ENCODE measurements at regions not wholly inside any gene's neighbourhood (a gene's known extent, or its start where the extent isn't known, plus 50 kb on each side); places are given as distances from the start of the nearest gene placed in this dataset.
"Not testable (repeated sequence)": the region's sequence is repeated elsewhere in the genome, so short reads cannot be mapped to it uniquely, and the experiment has no call there.

GRCh38 chr9:118643118-118643517 is 726.1 kb downstream of the BRINP1 start:
- no peak for DNase-seq
- in situ Hi-C loops (cut with MboI; ENCODE audit: low pct_unique_long_range_greater_than_20kb, low sequenced_read_pairs), result no loop called here

- no peak for DNase-seq
- in situ Hi-C loops (cut with MboI; ENCODE audit: low pct_unique_long_range_greater_than_20kb, low sequenced_read_pairs), result no loop called here
Measured at GRCh38 chr9:118644066-118644465, 725.2 kb downstream of the BRINP1 start.

- in situ Hi-C loops (cut with MboI; ENCODE audit: low pct_unique_long_range_greater_than_20kb, low sequenced_read_pairs), result no loop called here
Measured at GRCh38 chr9:118647331-118647730, 721.9 kb downstream of the BRINP1 start.

GRCh38 chr9:118650417-118650816 is 718.8 kb downstream of the BRINP1 start:
- DNase-seq, result no peak
- in situ Hi-C loops (cut with MboI; ENCODE audit: low pct_unique_long_range_greater_than_20kb, low sequenced_read_pairs), result no loop called here

More at GRCh38 chr9:118647331-118647730, 721.9 kb downstream of the BRINP1 start:
- DNase-seq, result no peak

GRCh38 chr9:118651511-118651910 is 717.7 kb downstream of the BRINP1 start:
- no peak for DNase-seq
- in situ Hi-C loops (cut with MboI; ENCODE audit: low pct_unique_long_range_greater_than_20kb, low sequenced_read_pairs), result no loop called here

DNA sequence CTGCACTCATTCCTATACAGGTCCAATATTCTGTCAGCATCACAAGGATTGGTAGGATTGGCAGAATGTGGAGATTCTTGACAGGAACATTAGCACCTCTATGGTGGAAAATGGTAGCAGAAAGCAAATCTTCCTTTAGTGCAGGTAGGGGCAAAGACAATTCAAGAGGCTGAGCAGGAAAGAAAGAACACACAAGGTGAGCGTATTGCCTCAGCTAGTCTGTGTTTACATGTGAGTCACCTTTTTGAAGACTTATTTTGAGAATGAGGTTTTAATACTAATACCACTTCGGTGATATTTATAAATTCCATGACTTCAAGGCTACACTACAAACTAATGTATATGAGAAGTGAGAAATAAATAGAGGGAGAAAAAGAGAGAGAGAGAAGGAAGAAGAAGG is 717.0 kb downstream of the BRINP1 start:
- in situ Hi-C loops (cut with MboI; ENCODE audit: low pct_unique_long_range_greater_than_20kb, low sequenced_read_pairs), result no loop called here

GRCh38 chr9:118652912-118653311 is 716.3 kb downstream of the BRINP1 start:
- in situ Hi-C loops (cut with MboI; ENCODE audit: low pct_unique_long_range_greater_than_20kb, low sequenced_read_pairs), result no loop called here
- no peak for DNase-seq

More for the DNA sequence above, 717.0 kb downstream of the BRINP1 start:
- DNase-seq, result no peak

GRCh38 chr9:118659011-118659410 is 710.2 kb downstream of the BRINP1 start:
- DNase-seq, result no peak
- in situ Hi-C loops (cut with MboI; ENCODE audit: low pct_unique_long_range_greater_than_20kb, low sequenced_read_pairs), result no loop called here

- in situ Hi-C loops (cut with MboI; ENCODE audit: low pct_unique_long_range_greater_than_20kb, low sequenced_read_pairs), result no loop called here
- no peak for DNase-seq
Measured at GRCh38 chr9:118665226-118665919, 703.9 kb downstream of the BRINP1 start.

DNA sequence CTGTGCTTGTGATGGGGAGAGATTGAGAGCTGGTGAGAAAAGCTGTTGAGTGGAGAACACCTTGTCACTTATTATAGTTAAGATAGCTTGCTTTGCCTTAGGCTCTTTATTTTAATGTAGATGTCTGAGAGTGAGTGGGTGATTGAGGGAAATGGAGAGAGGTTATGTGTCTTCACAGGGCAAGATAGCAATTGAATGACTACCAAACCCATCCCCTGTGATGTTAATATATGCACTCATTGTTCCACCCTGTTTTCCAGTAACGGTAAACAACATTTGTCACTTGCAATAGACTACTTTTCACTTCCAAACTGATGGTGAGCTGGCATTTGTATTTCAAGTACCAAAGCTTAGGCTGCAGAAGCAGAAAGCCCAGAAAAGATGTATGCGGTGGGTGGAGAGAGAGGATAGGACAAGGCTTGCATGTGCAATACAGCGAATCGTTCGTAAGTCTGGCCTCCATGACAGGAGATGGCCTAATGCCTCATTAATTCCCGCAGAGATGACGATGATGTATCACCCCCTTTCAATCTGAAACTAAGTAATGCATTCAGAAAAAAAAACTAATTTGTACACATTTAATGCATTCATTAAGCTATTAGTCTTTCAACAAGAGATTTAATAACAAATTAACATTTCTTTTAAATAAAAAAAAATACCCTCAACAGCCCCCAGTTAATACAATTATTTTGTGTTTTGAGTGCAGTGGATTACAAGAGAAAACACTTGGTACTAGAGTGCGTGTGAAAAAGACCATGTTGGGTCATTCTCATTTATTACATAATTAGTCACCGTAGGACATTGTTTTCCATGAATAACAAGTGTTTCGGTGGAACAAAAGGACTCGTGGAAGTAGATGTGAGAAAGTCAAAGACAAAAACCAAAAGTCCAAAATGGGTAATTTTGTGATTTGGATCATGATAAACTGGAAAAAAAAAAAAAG is 699.0 kb downstream of the BRINP1 start:
- in situ Hi-C loops (cut with MboI; ENCODE audit: low pct_unique_long_range_greater_than_20kb, low sequenced_read_pairs), result no loop called here
- no peak for DNase-seq

DNA sequence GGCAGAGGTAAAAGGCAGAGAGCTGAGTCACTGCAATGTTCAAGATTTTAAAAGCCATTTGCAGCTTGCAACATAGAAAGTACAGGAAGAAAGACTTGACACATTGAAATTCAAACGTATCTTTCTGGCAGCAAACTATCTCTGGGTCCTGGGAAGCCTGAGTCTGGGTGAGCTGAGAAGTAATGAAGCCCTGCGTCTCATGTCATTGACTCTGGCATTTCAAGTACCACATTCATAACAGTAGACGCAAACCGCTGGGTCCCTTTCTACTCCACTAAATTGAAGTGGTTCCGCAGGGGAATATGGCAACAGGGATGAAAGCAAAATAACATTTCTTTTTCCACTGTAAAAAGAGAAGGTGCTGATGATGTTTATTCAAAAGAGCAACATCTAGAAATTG is 694.3 kb downstream of the BRINP1 start:
- in situ Hi-C loops (cut with MboI; ENCODE audit: low pct_unique_long_range_greater_than_20kb, low sequenced_read_pairs), result no loop called here
- DNase-seq, result no peak

DNA sequence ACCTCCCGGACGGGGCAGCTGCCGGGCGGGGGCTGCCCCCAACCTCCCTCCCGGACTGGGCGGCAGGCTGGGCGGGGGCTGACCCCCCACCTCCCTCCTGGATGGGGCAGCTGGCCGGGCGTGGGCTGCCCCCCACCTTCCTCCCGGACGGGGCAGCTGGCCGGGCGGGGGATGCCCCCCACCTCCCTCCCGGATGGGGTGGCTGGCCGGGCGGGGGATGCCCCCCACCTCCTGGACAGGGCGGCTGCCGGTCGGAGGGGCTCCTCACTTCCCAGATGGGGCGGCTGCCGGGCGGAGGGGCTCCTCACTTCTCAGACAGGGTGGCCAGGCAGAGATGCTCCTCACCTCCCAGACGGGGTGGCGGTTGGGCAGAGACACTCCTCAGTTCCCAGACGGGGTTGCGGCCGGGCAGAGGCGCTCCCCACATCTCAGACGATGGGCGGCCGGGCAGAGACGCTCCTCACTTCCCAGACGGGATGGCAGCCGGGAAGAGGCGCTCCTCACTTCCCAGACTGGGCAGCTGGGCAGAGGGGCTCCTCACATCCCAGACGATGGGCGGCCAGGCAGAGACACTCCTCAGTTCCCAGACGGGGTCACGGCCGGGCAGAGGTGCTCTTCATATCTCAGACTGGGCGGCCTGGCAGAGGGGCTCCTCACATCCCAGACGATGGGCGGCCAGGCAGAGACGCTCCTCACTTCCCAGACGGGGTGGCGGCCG is 691.1 kb downstream of the BRINP1 start:
- in situ Hi-C loops (cut with MboI; ENCODE audit: low pct_unique_long_range_greater_than_20kb, low sequenced_read_pairs); DNase-seq: not testable (repeated sequence)

DNA sequence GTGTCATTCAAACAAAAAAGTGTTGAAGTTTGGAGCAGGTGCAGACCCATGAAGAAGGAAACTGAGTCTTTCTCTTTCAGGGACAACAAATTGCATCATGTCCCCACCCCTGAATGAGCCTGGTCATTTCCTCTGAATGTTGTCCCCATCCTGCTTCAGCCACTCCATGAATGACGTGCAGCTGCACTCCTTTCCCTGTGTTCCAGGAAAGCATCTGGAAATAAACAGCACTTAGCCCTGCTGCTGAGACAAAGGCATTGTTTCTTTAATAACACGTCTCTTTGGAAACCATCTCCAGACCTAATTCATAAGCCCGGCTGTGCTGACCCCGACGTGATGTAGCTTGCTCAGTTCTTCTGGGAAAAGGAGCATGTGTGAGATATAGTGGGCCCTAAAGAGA is 682.3 kb downstream of the BRINP1 start:
- in situ Hi-C loops (cut with MboI; ENCODE audit: low pct_unique_long_range_greater_than_20kb, low sequenced_read_pairs), result no loop called here
- DNase-seq, result no peak

DNA sequence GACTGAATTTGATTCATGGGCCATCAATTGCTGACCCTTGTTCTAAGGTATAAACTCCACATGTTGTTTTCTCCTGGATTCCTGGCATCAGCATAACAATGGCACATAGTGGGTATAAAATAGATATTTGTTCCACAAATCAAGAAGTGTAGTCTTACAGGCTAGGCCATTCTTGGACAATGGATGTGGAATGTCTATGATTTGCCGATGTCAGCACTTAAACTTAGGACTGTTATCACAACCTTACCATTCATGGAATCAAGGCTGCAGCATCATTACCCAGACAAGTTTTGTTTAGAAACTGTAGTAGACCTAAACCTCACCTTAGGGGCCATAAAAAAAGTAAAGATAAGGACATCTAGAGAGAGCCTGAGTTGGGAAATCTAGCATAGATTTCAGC is 680.0 kb downstream of the BRINP1 start:
- DNase-seq, result no peak
- in situ Hi-C loops (cut with MboI; ENCODE audit: low pct_unique_long_range_greater_than_20kb, low sequenced_read_pairs), result no loop called here

DNA sequence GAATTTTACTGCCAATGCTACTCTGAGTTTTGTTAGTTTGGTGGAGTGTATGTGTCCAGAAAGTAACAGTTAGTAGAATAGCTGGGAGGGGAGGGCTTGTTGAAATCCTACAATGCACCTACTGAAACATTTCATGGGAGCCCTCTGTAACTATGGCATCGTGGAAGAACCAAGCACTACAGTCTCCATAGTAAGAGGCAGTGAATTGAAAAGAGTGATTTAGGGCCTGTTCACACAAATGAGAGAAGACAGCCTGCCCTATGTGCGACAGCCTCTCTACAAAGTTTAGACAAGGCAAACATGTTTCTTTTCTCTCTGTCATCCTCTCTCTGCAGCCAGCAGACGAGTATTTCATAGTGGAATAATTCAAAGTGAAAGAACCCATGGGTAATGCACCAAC is 676.6 kb downstream of the BRINP1 start:
- no peak for DNase-seq

GRCh38 chr9:118693645-118694044 is 675.6 kb downstream of the BRINP1 start:
- no peak for DNase-seq
- in situ Hi-C loops (cut with MboI; ENCODE audit: low pct_unique_long_range_greater_than_20kb, low sequenced_read_pairs), result no loop called here

More for the DNA sequence above, 676.6 kb downstream of the BRINP1 start:
- in situ Hi-C loops (cut with MboI; ENCODE audit: low pct_unique_long_range_greater_than_20kb, low sequenced_read_pairs), result no loop called here

DNA sequence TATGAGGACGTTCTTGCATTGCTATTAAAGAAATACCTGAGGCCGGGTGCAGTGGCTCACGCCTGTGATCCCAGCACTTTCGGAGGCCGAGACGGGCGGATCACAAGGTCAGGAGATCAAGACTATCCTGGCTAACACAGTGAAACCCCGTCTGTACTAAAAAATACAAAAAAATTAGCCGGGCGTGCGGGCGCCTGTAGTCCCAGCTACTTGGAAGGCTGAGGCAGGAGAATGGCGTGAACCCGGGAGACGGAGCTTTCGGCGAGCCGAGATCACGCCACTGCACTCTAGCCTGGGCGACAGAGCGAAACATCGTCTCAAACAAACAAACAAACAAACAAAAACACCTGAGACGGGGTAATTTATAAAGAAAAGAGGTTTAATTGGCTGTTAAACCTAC is 674.0 kb downstream of the BRINP1 start:
- in situ Hi-C loops (cut with MboI; ENCODE audit: low pct_unique_long_range_greater_than_20kb, low sequenced_read_pairs); DNase-seq: not testable (repeated sequence)

GRCh38 chr9:118701985-118702384 is 667.2 kb downstream of the BRINP1 start:
- DNase-seq, result no peak
- in situ Hi-C loops (cut with MboI; ENCODE audit: low pct_unique_long_range_greater_than_20kb, low sequenced_read_pairs), result no loop called here

DNA sequence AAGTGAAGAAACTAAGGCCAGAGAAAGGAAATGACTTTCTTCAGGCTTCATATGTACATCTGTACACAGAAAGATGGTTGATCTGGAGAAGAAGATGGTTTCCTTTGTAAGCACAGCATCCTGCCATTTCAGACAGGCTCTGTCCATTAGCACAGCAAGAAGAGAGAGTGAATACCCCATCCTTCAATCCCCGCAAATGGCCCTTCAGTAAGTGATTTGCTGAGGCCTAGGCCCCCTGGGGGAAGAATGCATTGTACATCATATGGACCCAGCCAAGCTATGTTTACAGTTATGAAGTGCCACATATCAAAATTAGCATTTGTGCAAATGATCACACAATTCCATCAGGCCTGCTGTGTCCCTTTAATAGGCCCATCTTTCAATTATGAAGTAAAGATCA is 657.4 kb downstream of the BRINP1 start:
- no peak for DNase-seq
- in situ Hi-C loops (cut with MboI; ENCODE audit: low pct_unique_long_range_greater_than_20kb, low sequenced_read_pairs), result no loop called here

DNA sequence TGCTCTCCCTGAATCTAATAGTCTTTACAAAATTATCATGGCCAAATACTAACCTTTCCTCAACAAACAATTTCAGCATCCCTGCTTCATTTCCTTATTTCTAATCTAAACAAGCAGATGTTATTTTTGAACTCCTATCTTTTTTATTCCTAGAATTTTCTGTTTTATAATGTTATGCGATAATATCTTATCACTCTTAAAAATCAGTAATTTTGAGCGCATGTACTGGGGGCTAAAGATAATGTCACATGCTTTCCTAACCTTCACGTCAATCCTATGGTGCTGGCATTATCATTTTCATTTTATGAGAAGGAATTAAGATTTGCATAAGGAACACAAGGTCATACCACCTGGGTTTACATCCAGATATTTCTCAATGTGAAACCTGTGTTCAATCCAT is 648.0 kb downstream of the BRINP1 start:
- DNase-seq, result no peak
- in situ Hi-C loops (cut with MboI; ENCODE audit: low pct_unique_long_range_greater_than_20kb, low sequenced_read_pairs), result no loop called here

All from KBM-7 (cell line).